H1 (cell line): ENCODE measurements at regions not wholly inside any gene's neighbourhood (a gene's known extent, or its start where the extent isn't known, plus 50 kb on each side); places are given as distances from the start of the nearest gene placed in this dataset.

Experiments used
- EZH2 ChIP-seq: fragments of 200-600 bp; sonication (generic); IDR thresholded peaks from 2 replicates; pipeline ENCODE4 v1.7.1; 2012; ENCODE audit warnings: low read depth, mild to moderate bottlenecking, moderate library complexity, low read length, inconsistent platforms; ENCODE audit not compliant: severe bottlenecking
- JUND ChIP-seq: IDR thresholded peaks from 2 replicates; pipeline ENCODE4 v1.6.1; 2011; ENCODE audit warnings: mild to moderate bottlenecking, improper control_type of control experiment, low read length
- SP2 ChIP-seq: IDR thresholded peaks from 2 replicates; pipeline ENCODE4 v1.6.1; 2012; ENCODE audit warnings: mild to moderate bottlenecking, low read length, inconsistent platforms
- TF ChIP-seq, protein P1 (sequence below): IDR thresholded peaks from 2 replicates; pipeline ENCODE4 v1.6.1; 2012; ENCODE audit warnings: inconsistent platforms

DNA sequence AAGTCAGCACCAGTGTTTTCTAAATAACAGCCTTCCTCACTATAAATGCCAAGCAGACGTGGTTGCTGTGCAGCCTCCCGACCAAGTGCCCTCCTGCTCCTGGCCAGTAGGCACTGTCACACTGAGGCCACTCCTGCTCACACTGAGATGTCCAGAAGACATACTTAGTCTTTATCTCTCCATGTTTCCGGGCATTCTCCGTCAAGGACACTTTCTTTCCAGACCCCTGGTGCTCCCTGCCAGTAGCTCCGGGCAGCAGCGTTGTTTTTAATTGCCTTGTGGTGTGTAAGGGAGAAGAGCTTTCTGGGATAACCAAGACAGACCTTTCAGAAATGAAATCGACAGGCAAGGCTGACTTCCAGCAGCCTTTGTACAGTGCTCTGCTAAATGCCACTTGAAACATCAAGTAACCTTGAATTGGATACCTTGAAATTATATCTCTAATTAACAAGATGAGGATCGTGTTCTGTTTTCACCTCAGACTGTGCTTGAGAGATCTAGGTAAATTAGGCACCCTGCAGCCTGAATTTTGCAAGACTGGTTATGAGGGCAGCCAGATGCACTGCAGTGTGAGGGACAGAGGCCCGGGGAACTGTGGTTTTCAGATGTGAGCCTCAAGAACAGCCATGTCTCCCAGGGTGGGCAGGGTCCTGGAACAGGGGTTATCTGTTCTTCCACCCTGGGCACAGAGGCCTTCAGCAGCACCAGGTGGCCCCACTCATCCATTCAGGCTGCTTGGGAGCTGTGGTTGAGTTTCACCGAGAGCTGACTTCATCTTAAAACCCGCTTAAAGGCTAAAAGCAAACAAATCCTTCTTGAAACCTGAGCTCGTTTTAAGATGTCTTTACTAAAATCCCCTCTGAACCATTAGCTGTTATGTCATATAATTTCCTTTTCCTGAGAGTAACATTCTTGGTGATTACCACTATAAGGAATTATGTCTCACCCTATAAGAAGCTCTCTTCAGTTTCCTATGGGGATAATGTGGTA is 105.5 kb upstream of the IL12A start (continued):
- TF ChIP-seq JUND, result no peak
- TF ChIP-seq EZH2, result no peak
- TF ChIP-seq, protein P1, sequence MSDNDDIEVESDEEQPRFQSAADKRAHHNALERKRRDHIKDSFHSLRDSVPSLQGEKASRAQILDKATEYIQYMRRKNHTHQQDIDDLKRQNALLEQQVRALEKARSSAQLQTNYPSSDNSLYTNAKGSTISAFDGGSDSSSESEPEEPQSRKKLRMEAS, result no peak
- no peak for TF ChIP-seq SP2
